Bronchial epithelial cell (primary cell): ENCODE measurements at regions not wholly inside any gene's neighbourhood (a gene's known extent, or its start where the extent isn't known, plus 50 kb on each side); places are given as distances from the start of the nearest gene placed in this dataset.
"Not testable (repeated sequence)": the region's sequence is repeated elsewhere in the genome, so short reads cannot be mapped to it uniquely, and the experiment has no call there.

Source experiments
- DNase-seq: peaks from one replicate; pipeline ENCODE4 v3.0.0-alpha.2; 2010; ENCODE audit warnings: low read depth
- FAIRE-seq: peaks from 2 replicates; lab custom pipeline; 2011; peaks lifted over from hg19 to GRCh38; lab: Jason Lieb, UNC
- H3K27me3 ChIP-seq: 2 replicates; pipeline ENCODE4 v1.5.1; 2011; ENCODE audit warnings: low read length; ENCODE audit not compliant: control insufficient read depth, insufficient read depth
- H3K36me3 ChIP-seq: 2 replicates; pipeline ENCODE4 v1.5.1; 2011; ENCODE audit warnings: low read length; ENCODE audit not compliant: control insufficient read depth, insufficient read depth
- H3K4me3 ChIP-seq: 2 replicates; pipeline ENCODE4 v1.5.1; 2011; ENCODE audit warnings: mild to moderate bottlenecking, low read depth, low read length, control low read depth
- TF ChIP-seq, protein P1 (sequence below): IDR thresholded peaks from 2 replicates; pipeline ENCODE4 v1.5.1; 2011; ENCODE audit warnings: mild to moderate bottlenecking, moderate library complexity, low read length, control low read depth, inconsistent platforms; ENCODE audit not compliant: insufficient read depth, severe bottlenecking

GRCh38 chr9:27673641-27674040, 100.4 kb upstream of the C9orf72 start:
- DNase-seq (no peak), FAIRE-seq (no peak)
- Histone ChIP-seq H3K36me3 (no peaks in the 10 kb centered on the region), H3K27me3 (no peaks in the 10 kb centered on the region), H3K4me3 (no peak overlapping the region)
- TF ChIP-seq, protein P1, sequence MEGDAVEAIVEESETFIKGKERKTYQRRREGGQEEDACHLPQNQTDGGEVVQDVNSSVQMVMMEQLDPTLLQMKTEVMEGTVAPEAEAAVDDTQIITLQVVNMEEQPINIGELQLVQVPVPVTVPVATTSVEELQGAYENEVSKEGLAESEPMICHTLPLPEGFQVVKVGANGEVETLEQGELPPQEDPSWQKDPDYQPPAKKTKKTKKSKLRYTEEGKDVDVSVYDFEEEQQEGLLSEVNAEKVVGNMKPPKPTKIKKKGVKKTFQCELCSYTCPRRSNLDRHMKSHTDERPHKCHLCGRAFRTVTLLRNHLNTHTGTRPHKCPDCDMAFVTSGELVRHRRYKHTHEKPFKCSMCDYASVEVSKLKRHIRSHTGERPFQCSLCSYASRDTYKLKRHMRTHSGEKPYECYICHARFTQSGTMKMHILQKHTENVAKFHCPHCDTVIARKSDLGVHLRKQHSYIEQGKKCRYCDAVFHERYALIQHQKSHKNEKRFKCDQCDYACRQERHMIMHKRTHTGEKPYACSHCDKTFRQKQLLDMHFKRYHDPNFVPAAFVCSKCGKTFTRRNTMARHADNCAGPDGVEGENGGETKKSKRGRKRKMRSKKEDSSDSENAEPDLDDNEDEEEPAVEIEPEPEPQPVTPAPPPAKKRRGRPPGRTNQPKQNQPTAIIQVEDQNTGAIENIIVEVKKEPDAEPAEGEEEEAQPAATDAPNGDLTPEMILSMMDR = no peak

DNA sequence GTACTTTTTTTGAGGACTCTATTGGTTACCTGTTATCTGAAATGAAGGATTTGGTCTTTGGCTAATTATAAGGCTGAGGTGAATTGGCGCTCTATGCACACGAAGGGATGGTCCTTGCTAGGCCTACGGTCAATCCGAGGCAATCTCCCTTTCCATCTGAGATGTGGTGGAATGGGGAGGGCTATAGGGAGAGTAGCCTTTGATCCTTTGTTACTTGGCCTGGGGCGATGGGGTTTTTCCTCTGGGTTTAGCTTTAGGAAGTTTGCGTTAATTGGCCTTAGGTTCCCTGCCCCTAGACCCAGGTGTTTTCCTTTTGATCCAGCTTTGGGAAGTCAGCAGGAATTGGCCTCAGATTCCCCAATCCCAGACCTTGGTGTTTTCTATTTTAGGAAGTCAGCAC, 102.1 kb upstream of the C9orf72 start:
- Histone ChIP-seq H3K36me3 (no peaks in the 10 kb centered on the region), H3K4me3 (no peak overlapping the region), H3K27me3 (no peaks in the 10 kb centered on the region)
- TF ChIP-seq, protein P1 = no peak
- FAIRE-seq (peak; percentile 28), DNase-seq (no peak)

- Histone ChIP-seq H3K4me3 (no peak overlapping the region), H3K27me3 (no peaks in the 10 kb centered on the region), H3K36me3 (no peaks in the 10 kb centered on the region)
- TF ChIP-seq, protein P1 = no peak
- no peak for DNase-seq
- no peak for FAIRE-seq
Measured at GRCh38 chr9:27676827-27677226, 103.5 kb upstream of the C9orf72 start.

DNA sequence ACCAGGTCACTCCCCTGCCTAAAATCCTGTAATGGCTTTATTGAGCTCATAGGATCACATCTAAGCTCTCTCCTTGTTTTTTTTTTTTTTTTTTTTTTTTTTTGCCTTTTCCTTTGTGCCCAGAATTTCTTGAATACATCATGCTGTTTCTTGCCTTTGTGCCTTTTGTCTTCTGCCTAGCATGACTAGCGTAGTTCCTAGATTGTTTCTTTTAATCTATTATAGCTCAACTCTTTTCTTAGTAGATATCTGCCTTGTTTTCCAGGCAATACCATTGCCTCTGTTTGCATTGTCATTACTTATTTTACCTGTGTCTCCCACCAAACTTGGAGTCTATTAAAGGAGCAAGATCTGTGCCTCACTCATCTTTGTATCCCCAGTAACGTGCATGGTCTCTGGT, 106.1 kb upstream of the C9orf72 start:
- no peak for FAIRE-seq
- no peak for DNase-seq
- TF ChIP-seq, protein P1 = no peak
- Histone ChIP-seq H3K27me3 (no peaks in the 10 kb centered on the region), H3K4me3 (no peak overlapping the region), H3K36me3 (no peaks in the 10 kb centered on the region)

DNA sequence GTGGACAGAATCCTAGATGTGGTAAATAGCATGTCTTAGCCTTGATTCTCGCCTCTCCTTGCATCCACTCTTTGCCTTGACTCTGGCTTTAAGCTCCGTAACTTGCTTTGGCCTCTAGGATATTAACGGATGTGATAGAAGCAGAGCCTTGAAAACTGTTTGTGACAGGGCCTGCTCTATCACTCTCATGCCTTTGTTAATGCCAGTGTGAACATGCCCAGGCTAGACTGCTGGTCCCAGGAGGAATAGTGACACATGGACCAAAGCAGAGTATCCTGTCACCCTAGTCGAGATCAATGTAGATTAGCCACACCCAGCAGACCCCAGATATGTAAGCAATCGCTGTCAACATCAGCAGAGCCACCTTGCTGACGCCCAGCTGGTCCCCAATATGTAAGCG, 109.9 kb upstream of the C9orf72 start:
- TF ChIP-seq, protein P1 = no peak
- Histone ChIP-seq H3K36me3 (no peaks in the 10 kb centered on the region), H3K27me3 (no peaks in the 10 kb centered on the region), H3K4me3 (no peak overlapping the region)
- FAIRE-seq = peak; percentile 62
- peak; percentile 60 for DNase-seq

GRCh38 chr9:27688954-27689353, 115.7 kb upstream of the C9orf72 start:
- DNase-seq (no peak), FAIRE-seq (no peak)

DNA sequence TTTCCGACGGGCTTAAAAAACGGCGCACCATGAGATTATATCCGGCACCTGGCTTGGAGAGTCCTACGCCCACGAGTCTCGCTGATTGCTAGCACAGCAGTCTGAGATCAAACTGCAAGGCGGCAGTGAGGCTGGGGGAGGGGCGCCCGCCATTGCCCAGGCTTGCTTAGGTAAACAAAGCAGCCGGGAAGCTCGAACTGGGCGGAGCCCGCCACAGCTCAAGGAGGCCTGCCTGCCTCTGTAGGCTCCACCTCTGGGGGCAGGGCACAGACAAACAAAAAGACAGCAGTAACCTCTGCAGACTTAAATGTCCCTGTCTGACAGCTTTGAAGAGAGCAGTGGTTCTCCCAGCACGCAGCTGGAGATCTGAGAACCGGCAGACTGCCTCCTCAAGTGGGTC, 117.5 kb upstream of the C9orf72 start:
- H3K4me3 ChIP-seq, H3K27me3 ChIP-seq, DNase-seq, H3K36me3 ChIP-seq, FAIRE-seq: not testable (repeated sequence)

More at GRCh38 chr9:27688954-27689353, 115.7 kb upstream of the C9orf72 start:
- Histone ChIP-seq H3K27me3 (no peaks in the 10 kb centered on the region), H3K4me3 (no peak overlapping the region), H3K36me3 (no peaks in the 10 kb centered on the region)
- TF ChIP-seq, protein P1 = no peak
